ENCODE measurements at regions not wholly inside any gene's neighbourhood (a gene's known extent, or its start where the extent isn't known, plus 50 kb on each side); places are given as distances from the start of the nearest gene placed in this dataset.

DNA sequence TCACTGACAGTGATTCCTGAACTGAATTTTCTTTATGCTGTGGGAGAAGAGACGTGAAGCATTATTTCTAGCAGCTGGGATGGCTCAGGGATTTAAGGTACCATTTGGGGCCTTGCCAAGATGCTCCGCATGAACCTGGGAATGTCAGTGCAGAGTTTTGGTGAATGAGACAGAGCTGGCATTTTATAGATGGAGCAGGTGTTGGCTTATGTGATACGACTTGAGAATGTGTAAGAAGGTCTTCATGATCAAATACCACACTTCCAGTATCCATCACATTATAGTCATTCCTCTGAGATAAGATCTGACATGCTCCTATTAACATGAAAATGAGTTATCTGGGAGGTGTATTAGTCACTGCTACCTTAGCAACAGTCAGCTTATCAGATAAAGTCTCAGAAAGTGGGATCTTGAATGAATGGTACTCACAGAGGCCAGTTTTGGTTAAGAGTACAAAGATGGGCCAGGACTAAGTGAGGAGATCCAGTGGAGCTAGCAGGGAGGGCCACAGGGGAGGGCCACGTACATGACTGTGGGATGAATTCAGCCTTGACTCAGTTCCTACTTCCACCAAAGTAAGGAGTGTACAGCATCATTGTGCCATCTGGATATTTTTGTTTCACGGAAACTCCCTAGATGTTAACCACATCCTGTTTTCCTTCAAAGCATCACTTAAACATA, 116.7 kb downstream of the SPCS3 start:
- TF ChIP-seq, protein P1, sequence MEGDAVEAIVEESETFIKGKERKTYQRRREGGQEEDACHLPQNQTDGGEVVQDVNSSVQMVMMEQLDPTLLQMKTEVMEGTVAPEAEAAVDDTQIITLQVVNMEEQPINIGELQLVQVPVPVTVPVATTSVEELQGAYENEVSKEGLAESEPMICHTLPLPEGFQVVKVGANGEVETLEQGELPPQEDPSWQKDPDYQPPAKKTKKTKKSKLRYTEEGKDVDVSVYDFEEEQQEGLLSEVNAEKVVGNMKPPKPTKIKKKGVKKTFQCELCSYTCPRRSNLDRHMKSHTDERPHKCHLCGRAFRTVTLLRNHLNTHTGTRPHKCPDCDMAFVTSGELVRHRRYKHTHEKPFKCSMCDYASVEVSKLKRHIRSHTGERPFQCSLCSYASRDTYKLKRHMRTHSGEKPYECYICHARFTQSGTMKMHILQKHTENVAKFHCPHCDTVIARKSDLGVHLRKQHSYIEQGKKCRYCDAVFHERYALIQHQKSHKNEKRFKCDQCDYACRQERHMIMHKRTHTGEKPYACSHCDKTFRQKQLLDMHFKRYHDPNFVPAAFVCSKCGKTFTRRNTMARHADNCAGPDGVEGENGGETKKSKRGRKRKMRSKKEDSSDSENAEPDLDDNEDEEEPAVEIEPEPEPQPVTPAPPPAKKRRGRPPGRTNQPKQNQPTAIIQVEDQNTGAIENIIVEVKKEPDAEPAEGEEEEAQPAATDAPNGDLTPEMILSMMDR (IDR thresholded peaks at IDR 0.05): no peak
- TF ChIP-seq POLR2A (IDR thresholded peaks at IDR 0.05): no peak
